ENCODE measurements at regions not wholly inside any gene's neighbourhood (a gene's known extent, or its start where the extent isn't known, plus 50 kb on each side); places are given as distances from the start of the nearest gene placed in this dataset.

GRCh38 chr18:44509048-44509447, 171.6 kb upstream of the SETBP1 start:
- Mint-ChIP-seq H3K4me3 (ENCODE audit: unreplicated experiment) (no peak overlapping the region), H3K36me3 (ENCODE audit: low read depth) (no peaks in the 10 kb centered on the region), H3K27ac (ENCODE audit: unreplicated experiment) (no peak overlapping the region), H3K4me1 (ENCODE audit: low read depth) (no peaks in the 10 kb centered on the region), H3K9me3 (ENCODE audit: low read depth) (no peaks in the 10 kb centered on the region), H3K27me3 (ENCODE audit: low read depth) (no peaks in the 10 kb centered on the region)
- no peak for TF ChIP-seq CTCF (IDR thresholded peaks at IDR 0.05)
- DNase-seq (ENCODE audit: low spot score) = no peak

- DNase-seq (ENCODE audit: low spot score) = no peak
- H3K4me3 Mint-ChIP-seq (ENCODE audit: unreplicated experiment) = no peak overlapping the region
- H3K27ac Mint-ChIP-seq (ENCODE audit: unreplicated experiment) = no peak overlapping the region
- no peak for TF ChIP-seq CTCF (IDR thresholded peaks at IDR 0.05)
- no peaks in the 10 kb centered on the region for H3K9me3 Mint-ChIP-seq (ENCODE audit: low read depth)
- H3K36me3 Mint-ChIP-seq (ENCODE audit: low read depth) = no peaks in the 10 kb centered on the region
- no peaks in the 10 kb centered on the region for H3K27me3 Mint-ChIP-seq (ENCODE audit: low read depth)
- H3K4me1 Mint-ChIP-seq (ENCODE audit: low read depth) = no peaks in the 10 kb centered on the region
These were observed 170.3 kb upstream of the SETBP1 start for GRCh38 chr18:44510390-44510789.

GRCh38 chr18:44513233-44513632, 167.5 kb upstream of the SETBP1 start:
- no peaks in the 10 kb centered on the region for H3K9me3 Mint-ChIP-seq (ENCODE audit: low read depth)
- TF ChIP-seq CTCF (IDR thresholded peaks at IDR 0.05) = no peak
- H3K4me1 Mint-ChIP-seq (ENCODE audit: low read depth) = peaks cover 2% of the 10 kb centered on the region
- no peaks in the 10 kb centered on the region for H3K27me3 Mint-ChIP-seq (ENCODE audit: low read depth)
- H3K4me3 Mint-ChIP-seq (ENCODE audit: unreplicated experiment) = no peak overlapping the region
- no peaks in the 10 kb centered on the region for H3K36me3 Mint-ChIP-seq (ENCODE audit: low read depth)
- H3K27ac Mint-ChIP-seq (ENCODE audit: unreplicated experiment) = no peak overlapping the region
- no peak for DNase-seq (ENCODE audit: low spot score)

GRCh38 chr18:44514106-44514505, 166.6 kb upstream of the SETBP1 start:
- H3K27me3 Mint-ChIP-seq (ENCODE audit: low read depth) = no peaks in the 10 kb centered on the region
- H3K4me1 Mint-ChIP-seq (ENCODE audit: low read depth) = peaks cover 5% of the 10 kb centered on the region
- H3K27ac Mint-ChIP-seq (ENCODE audit: unreplicated experiment) = no peak overlapping the region
- TF ChIP-seq CTCF (IDR thresholded peaks at IDR 0.05) = no peak
- DNase-seq (ENCODE audit: low spot score) = no peak
- no peaks in the 10 kb centered on the region for H3K36me3 Mint-ChIP-seq (ENCODE audit: low read depth)
- H3K4me3 Mint-ChIP-seq (ENCODE audit: unreplicated experiment) = no peak overlapping the region
- H3K9me3 Mint-ChIP-seq (ENCODE audit: low read depth) = no peaks in the 10 kb centered on the region

GRCh38 chr18:44514766-44515165, 165.9 kb upstream of the SETBP1 start:
- H3K9me3 Mint-ChIP-seq (ENCODE audit: low read depth) = no peaks in the 10 kb centered on the region
- no peak overlapping the region for H3K27ac Mint-ChIP-seq (ENCODE audit: unreplicated experiment)
- DNase-seq (ENCODE audit: low spot score) = no peak
- H3K4me3 Mint-ChIP-seq (ENCODE audit: unreplicated experiment) = no peak overlapping the region
- peaks cover 5% of the 10 kb centered on the region for H3K4me1 Mint-ChIP-seq (ENCODE audit: low read depth)
- H3K27me3 Mint-ChIP-seq (ENCODE audit: low read depth) = no peaks in the 10 kb centered on the region
- H3K36me3 Mint-ChIP-seq (ENCODE audit: low read depth) = no peaks in the 10 kb centered on the region
- TF ChIP-seq CTCF (IDR thresholded peaks at IDR 0.05) = no peak

Measured in chondrocyte (in vitro differentiated cells).